ENCODE measurements at regions not wholly inside any gene's neighbourhood (a gene's known extent, or its start where the extent isn't known, plus 50 kb on each side); places are given as distances from the start of the nearest gene placed in this dataset.

DNA sequence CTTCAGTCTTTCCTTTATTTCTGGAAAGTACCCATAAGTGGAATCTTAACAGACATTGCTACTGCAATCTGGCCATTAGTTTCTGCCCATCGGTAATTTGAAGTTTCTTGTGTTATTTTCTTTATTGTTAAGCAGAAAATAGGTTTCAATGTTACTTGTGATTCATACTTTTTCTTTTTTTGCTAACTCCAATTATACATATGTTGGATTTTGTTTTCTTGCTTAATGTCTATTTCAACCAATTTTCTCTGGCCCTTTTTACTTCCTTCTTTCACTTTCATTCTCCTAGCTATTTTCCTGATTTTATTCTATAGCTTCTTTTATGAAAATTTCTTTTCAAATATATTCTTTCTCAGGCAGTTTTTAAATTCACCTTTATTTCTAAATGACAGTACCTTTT is 457.4 kb downstream of the TCERG1L start:
- DNase-seq: no peak

DNA sequence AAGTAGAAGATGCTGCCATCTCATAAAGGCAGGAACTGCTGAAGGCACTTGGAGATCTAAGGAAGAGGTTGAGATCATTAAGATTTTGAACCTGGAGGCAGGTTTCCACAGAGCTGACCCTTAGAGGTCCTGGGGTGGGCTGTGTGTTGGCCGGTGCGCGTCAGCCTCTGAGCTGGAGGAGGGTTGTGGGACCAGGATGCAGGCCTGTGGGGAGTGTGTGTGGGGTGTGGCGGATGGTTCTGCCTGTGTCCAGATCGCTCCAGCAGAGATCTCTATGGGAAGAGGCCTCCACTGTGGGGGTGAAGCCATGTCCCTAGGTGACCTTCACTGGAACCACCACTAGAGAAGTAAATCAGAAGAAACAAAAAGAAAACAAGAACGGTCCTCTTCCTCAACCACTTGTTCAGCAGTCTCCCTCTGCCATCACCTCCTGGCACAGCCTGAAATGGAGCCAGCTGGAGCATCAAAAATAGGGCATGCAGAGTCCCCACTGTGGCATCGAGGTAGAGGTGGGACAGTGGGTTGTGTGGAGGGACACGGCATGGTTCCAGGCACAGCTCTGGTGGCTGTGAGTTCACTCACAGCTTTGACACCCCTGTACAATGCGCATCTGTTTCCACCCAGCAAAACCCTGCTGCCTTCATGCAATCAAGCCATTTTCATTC is 453.8 kb downstream of the TCERG1L start:
- no peak for DNase-seq

DNA sequence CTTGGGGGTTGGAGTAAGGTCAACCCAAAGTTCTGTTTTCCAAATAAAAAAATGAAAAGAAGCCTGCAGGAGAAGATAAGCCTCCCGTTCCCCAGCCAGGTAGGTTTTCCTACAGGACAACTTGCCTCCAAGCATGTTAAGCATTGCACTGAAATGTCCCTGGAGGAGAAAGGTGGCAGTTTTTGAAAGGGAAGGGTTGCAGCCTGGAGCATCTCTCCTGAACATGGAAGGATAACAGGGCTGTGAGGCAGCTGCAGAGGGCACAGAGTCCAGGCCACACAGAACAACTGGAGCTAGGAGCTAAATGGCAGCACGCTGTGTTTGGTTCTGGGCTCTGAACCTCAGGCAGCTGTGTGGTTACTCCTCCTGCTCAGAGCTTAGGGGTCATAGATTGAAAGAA is 452.9 kb downstream of the TCERG1L start:
- DNase-seq: no peak

DNA sequence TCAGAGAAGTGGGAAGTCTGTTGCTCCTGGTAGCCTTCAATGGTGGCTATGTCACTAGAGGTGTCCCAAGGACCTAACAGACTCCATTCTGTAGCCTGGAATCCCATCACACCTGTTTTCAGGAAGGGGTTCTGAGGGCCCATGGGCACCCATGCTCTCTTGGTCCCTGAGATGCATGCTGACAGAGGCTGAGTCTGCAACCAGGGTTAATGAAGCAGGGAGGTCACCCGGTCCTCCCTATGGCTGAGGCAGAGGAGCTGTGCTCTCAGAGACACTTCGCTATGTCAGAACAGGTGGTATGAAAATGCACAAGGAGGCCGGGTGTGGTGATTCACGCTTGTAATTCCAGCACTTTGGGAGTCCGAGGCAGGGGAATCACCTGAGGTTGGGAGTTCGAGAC is 452.1 kb downstream of the TCERG1L start:
- DNase-seq: no peak

DNA sequence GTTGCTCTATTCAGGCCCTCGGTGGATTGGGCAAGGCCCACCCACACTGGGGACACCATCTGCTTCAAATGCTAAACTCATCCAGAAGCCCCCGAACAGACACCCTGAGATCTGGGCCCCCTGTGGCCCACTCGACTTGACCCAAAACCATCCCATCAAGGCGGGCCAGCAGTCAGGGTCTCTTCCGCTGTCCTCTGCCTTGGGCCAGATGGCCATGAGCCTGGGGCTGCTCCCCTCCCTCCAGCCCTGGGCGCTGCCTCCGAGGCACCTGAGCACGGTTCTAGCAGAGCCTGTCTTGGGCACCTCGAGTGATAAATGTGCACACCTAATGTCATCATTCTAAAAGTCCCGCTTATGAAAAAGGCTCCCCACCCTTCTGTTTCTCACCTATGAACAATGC is 449.4 kb downstream of the TCERG1L start:
- no peak for DNase-seq

DNA sequence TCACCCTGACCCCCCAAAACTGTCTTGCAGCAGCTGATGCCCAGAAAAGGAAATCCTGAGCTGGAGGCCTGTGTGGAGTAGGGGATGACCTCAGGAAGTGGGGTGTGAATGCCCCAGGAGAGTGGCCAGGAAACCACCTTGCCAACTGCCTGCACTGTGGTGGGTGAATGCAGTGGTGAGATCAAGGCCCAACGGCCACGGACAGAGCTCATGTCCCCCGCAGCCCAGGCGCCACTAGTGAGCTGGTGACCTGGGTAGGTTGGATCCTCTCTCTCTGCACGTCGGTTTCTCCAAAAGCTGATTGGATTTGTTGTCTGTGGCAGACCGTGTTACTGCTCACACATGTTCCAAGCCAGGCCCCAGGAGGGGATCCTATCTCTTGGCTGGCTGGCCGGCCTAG is 448.9 kb downstream of the TCERG1L start:
- no peak for DNase-seq

DNA sequence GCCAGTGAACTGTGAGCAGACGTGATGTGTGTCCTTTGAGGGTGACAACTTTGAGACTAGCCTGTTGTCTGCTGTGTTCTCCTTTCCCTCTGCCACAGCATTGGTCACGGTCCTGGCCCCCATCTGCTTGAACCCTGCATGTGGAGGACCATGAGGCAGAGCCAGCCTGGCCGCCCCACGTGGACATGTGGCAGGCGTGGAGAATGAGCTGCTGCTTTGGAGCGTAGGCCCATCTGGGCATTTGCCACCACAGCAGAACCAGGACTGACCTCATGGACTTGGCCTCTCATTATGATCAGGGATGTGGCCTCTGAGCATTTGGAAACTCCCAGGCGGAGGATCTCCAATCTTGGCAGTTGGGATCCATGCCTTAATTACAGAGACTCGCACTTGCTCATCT is 448.5 kb downstream of the TCERG1L start:
- DNase-seq: no peak

DNA sequence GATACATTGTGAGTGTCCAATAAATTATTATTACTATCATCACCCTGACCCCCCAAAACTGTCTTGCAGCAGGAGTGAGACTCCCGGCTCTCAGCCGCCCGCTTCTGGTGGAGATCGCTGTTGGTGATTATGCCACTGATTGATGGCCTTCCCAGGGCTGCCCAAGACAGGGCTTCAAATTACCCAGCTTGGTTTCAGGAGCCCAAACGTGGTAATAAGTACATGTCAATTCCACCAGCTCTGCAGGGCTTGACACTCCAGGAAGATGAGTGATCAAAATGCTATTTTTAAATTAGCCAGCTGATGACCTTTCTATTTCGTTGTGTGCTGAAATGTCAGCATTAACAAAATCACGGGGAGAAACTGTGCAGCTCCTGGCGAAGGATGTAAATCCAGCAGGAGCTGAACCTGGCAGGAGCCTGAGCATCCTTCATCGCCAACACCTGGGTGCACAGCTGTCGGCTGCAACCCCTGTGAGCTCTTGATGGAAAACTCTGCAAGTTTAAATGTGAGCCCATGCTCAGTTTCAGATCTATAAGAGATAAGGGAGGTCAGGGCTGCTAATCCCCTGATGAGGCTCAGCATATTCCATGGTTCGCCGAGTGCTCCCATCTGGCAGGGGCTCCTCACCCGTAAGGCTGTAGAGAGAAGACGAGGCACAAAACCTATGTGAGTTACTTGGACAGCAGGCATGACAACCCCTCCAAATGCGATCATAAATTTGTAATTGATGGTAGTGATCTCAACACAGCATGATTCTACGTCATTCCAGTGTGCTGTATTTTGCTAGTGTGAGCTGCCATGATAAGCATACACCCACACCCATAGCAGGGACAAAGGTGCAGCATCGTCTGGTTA is 446.3 kb downstream of the TCERG1L start:
- peak; percentile 57 for DNase-seq

DNA sequence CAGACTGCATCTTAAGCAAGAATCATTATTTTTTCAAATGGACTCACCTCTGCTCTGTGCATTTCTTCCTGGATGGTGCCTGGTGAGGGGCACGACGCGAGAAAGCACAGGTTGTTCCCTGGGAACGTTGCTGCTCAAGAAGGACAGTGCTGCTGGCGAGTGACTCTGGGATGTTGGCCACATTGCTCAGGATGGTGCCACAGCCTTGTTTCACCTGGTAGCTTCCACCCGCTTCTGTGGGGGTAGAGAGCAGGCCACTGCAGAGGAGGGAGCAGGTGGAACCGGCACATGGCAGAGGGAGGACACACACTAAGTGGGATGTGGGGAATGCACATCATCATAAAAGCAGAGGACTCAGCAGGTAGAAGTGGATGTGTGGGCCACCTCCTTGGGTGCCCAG is 444.7 kb downstream of the TCERG1L start:
- no peak for DNase-seq

DNA sequence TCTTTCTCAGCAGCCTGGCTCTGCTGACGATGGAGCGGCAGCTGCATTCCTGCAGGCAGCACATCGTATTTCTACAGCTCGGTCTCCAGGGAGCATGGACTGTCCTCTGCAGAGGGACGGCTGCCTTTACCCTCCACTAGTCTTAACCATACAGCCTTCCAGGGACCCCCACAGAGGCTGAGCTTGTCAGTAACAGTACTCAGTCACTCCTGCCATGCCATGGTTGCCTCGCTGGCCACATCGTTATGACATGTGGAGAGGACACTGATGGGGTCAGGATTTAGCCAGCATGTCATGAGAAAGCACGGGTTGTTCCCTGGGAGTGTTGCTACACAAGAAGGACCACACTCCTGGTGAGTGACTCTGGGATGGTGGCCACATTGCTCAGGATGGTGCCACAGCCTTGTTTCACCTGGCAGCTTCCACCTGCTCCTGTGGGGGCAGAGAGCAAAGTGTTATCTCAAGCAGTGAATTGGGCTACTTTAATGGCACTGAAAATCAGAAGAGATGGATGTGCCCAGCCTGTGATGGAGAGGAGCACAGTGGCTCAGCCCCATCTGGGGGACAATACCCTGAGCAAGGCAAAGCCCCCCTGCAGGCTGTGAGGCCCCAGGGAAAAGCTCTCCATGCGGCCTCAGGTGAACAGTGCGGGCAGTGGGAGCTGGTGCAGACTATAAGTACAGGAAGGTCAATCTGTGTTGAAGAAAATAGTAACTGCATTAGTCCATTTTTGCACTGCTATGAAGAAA is 443.9 kb downstream of the TCERG1L start:
- no peak for DNase-seq

DNA sequence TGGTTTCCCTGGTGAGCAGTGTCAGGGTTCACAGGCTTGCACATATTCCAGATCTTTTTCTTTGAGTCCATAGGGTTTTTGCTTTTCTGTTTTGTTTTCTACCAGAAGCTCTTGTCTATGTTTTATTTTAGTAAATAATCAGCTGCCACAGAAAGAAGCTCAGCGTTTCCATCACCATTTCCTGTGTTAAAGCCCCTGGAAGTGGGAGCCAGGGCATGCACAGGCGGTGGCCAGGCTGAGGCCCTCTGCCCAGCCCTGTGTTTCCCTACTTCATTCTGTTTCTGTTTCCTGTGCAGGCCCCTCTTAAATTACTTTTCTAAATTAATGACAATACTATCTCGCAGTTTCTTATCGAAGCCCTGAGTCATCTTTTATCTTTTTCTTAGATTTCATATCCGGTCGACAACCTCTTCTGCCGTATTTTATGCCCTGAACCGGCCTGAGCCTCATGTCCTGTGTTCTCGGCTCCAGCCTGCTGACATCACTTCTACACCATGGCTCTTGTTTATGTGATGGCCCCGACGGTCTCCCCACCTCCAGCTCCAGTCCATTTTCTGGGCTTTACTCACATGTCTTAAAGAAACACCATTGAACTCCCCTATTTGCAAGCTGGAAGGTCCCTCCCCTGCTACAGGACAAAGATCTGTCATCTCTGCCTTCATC is 442.2 kb downstream of the TCERG1L start:
- no peak for DNase-seq

DNA sequence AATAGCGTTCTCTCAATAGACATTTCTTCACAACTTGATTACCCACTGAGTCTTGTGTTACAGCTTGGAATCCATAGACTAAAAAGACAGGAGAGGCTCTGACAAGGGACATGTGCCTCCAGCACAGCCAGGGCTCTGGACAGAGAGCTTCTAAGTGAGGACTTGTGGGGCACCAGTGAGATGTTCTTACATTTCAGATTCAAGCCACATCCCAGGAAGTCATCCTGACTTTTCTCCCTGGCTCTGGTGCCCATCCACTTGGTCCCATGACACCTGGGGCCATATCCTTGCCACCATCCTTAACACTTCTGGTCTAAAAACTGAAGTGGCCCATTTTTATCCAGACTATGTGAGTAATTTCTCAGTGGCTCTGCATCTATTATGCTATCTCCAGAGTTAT is 440.1 kb downstream of the TCERG1L start:
- no peak for DNase-seq

DNA sequence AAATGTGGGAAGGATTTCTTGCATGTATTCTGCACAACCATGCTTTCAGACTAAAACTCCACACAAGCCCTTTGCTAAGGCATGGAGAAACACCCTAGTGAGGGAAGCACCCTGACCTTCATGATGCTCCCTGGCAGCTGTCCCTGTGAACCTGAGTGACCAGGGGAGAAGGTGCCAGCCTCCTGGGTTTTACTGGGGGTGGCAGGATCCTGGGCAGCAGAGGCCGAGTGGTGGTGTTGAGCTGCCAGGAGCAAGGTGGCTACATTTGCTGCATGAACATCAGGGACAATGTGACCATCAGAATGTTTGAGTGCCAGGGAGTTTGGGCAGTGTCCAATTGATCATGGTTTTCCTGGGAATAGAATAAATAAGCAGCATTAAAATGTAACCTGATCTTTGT is 437.9 kb downstream of the TCERG1L start:
- DNase-seq: no peak

DNA sequence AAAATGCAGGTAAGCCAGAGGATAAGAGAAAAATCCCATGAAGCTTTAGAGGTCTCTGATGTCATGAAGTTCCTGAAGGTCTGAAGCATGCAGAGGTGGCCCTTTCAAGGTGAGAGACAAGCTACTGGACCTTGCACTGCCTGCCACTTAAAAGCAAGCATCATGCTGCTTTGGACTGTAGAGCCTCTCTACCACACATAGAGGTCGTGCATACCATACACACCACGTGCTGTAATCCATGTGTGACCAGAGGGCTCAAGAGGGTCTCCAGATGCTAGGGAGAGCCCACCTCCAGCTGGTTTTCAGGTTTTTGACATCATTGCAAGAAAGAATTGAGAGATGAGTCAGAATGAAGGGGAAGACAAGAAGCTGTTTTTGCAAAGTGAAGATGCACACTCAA is 436.4 kb downstream of the TCERG1L start:
- DNase-seq: no peak

DNA sequence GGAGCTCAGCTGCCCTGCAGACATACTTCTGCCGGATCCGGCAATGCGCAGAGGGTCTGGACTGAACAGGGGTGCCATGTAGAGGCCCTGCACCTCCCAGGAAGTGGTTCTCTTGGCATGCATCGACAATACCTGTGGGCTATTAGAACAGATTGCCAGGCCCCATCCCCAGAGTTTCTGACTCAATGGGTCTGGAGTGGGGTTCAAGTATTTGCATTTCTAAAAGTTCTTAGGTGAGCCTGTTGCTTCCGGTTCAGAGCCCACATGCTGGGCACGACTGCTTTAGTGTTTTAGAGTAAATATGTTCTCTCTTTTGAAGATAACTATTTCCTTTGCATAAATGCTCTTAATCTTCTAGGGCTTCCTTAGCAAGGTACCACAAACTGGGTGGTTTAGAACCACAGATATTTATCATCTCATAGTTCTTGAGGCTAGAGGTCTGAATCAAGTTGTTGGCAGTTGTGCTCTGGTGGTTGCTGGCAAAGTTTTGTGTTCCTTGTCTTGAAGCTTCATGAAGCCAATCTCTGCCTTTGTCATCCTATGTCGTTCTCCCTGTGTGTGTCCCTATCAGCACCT is 435.5 kb downstream of the TCERG1L start:
- no peak for DNase-seq

DNA sequence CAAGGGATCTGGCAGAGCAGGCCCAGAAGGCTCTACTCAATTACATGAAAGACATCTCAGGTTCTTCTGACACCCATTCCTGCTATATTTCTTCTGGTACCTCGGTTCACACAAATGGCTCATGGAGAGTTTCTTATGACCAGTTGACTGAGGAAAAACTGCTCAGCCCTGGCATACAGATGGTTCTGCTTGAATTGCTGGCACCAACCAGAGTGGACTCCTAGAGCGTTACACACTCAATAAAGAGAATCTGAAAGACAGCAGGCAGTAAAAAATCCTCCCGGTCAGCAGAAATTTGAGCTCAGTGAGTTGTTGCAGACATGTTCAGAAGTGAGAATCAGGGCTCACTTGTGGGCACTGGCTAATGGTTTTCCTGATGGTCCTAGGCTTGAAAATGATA is 434.4 kb downstream of the TCERG1L start:
- DNase-seq: no peak

DNA sequence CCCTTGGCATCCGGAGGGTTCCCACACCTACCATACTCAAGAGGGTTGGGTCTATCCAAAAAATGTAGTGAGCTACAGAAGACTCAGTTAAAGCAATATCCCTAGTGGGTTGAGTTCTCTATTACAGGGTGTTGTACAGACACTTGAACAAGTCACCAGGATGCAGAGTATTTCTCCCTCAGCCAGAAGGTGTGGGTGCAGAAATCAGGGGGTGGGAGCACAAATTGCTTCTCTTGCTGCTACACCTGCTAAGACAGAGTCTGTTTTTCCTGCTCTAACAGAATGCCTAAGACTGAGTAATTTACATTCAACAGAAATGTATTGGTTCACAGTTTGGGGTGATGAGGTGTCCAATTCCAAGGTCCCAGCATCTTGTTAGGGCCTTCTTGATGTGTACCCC is 433.4 kb downstream of the TCERG1L start:
- DNase-seq: no peak

DNA sequence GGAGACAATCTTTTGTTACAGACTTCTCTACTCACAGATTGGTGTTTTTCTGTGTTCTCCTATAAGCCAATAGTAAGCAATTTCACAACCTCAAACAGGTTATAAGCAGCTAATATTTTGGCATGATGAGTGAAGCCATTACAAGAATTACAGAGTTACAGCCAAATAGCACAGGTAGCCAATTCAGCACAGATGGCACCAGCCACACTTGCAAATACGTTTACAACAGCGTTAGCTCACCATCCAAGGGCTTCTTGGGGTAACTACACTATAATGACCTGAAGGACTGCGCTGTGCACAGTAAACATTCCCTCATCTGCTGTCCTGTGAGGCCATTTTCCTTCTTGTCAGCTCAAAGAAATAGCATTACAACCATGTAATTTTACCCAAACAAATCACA is 428.6 kb downstream of the TCERG1L start:
- no peak for DNase-seq

DNA sequence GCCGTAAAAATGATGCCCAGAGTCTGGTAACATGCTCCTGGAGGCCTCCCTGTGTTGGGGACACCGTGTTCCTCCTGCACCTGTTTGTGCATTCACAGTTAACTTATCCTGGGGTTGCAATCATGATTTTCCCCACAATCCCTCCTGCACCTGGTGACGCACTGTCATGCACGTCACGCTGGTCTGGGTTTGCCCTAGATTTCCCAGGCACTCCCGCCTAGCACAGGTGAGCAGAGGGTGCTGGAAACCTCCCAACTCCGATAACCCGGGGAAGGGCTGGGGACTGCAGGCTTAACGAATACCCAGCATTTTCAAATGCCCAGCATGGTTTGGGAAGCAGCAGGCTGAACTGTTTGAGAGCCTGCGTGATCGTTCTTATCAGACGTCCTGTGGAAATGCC is 427.1 kb downstream of the TCERG1L start:
- DNase-seq: no peak

DNA sequence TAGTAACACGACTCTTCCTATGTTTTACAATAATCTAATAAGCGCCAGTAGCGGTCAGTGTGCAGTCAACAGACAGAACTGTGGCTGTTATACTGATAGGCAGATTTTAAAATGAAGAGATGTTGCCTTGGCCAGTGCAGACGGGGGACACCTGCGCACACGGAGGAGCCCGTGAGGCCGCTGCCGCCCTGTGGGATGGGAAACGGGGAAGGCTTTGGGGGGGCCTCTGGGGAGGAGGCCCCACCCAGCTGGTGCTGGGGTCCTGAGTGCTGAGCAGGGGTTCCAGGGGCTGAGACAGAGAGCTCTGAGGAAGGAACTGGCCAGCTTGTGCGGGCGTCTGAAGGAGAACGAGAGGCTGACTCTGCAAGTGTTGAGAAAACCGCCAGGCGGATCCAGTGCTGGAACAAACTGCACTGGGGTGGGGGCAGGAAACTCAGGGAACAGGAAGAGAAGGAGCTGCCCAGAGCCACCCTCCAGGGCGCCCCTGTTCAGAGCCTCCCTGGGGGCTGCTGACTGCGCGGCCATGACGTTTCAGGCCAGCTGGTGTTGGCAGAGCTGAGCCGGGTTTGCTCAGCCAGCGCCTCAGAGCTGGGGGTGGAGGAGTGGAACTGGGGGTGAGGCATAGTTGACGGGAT is 426.4 kb downstream of the TCERG1L start:
- DNase-seq: no peak

DNA sequence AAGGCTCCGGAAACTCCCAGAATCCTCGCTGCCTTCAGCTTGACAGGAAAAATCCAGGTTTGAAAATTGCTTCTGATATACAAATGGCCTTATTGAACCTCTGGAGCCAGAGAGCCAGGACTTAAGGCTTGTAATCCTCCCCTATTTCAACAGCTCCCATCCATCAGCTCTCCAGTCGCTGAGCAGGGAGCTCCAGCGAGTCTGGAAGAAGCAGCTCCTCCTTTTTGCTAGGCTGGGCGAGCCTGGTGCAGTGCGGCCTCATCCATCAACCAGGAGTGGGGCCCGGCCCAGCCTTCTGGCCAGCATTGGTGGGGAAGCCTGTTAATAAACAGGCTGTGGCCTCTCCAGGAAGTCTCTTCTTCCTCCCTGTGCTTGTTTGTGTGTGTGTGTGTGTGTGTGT is 424.4 kb downstream of the TCERG1L start:
- DNase-seq: no peak

DNA sequence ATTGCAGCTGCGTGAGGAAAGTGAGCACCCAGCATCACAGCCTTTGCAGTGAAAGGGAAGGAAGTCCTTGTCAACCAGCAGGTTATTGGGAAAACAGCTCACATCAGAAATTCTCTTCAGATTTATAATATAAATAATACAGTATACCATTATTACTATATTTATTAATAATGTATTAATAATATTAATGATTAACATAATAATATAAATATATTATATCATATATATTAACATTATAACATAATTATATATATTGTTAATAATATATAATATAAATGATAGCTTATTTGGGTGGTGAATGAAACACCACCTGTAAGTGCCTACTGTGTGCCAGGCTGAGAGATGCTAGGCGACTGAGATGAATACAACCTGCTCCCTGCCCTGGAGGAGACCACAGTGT is 423.0 kb downstream of the TCERG1L start:
- DNase-seq: no peak

DNA sequence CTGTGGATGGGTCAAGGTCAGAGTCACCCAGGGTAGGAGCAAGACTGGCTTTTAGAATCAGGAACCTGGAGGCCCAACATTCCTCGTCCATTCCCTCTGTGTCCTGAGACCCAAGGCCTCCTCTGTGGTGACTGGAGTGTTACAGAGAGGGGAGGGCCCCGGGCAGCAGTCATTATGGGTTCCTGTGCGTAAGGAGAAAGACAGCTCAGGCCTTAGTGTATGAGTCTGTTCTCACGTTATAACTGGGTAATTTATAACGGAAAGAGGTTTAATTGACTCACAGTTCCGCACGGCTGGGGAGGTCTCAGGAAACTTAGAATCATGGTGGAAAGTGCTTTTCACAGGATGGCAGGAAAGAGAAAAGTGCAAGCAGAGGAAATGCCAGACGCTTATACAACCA is 422.3 kb downstream of the TCERG1L start:
- DNase-seq: no peak

Data from NCI-H2171 treated with DMSO at 0.1 percent for 48 hours (cell line).